Mesenchymal stem cell (in vitro differentiated cells and primary cell): ENCODE measurements at regions not wholly inside any gene's neighbourhood (a gene's known extent, or its start where the extent isn't known, plus 50 kb on each side); places are given as distances from the start of the nearest gene placed in this dataset.

ENCODE experiments used
- DNase-seq: peaks from one replicate; pipeline ENCODE4 v3.0.0-alpha.2; 2013
- H2AFZ ChIP-seq: one replicate; pipeline ENCODE4 v1.6.1; 2013; ENCODE audit warnings: low read depth, mild to moderate bottlenecking, control low read depth, inconsistent platforms, low read length, moderate library complexity
- H2AK5ac ChIP-seq: 2 replicates; pipeline ENCODE4 v1.6.1; 2013; ENCODE audit warnings: low read length, moderate library complexity, mild to moderate bottlenecking, inconsistent platforms; ENCODE audit not compliant: severe bottlenecking
- H2BK120ac ChIP-seq: one replicate; pipeline ENCODE4 v1.6.1; 2013; ENCODE audit warnings: low read depth, mild to moderate bottlenecking, inconsistent platforms, low read length, moderate library complexity
- H2BK12ac ChIP-seq, 2 experiments: one replicate each; pipeline ENCODE4 v1.6.1; 2013; ENCODE audit warnings: inconsistent platforms in 2 of 2, low read length in 2 of 2, mild to moderate bottlenecking in 2 of 2, moderate library complexity in 2 of 2, control low read depth in 1 of 2
- H2BK15ac ChIP-seq: one replicate; pipeline ENCODE4 v1.6.1; 2013; ENCODE audit warnings: mild to moderate bottlenecking, low read depth, inconsistent platforms; ENCODE audit not compliant: poor library complexity, severe bottlenecking
- H2BK5ac ChIP-seq: 2 replicates; pipeline ENCODE4 v1.6.1; 2013; ENCODE audit warnings: low read depth, mild to moderate bottlenecking, low read length, control low read depth, inconsistent platforms; ENCODE audit not compliant: poor library complexity, severe bottlenecking
- H3K14ac ChIP-seq, 2 experiments: one replicate each; pipeline ENCODE4 v1.6.1; 2013; ENCODE audit warnings: inconsistent platforms in 2 of 2, low read length in 2 of 2, control low read depth in 1 of 2, mild to moderate bottlenecking in 1 of 2, moderate library complexity in 1 of 2
- H3K18ac ChIP-seq, 2 experiments: one replicate each; pipeline ENCODE4 v1.6.1; 2013; ENCODE audit warnings: inconsistent platforms in 2 of 2, low read length in 2 of 2, control low read depth in 1 of 2, low read depth in 1 of 2, mild to moderate bottlenecking in 1 of 2
- H3K23ac ChIP-seq, 2 experiments: one replicate each; pipeline ENCODE4 v1.6.1; 2013; ENCODE audit warnings: inconsistent platforms in 2 of 2, low read length in 2 of 2, mild to moderate bottlenecking in 2 of 2, moderate library complexity in 2 of 2, control low read depth in 1 of 2
- H3K27ac ChIP-seq: 2 replicates; pipeline ENCODE4 v1.5.1; 2013; ENCODE audit warnings: mild to moderate bottlenecking, moderate library complexity, low read length, control low read depth, inconsistent platforms; ENCODE audit not compliant: poor library complexity, severe bottlenecking
- H3K27me3 ChIP-seq, 2 experiments: 2 replicates each; pipeline versions ENCODE4 v1.6.1 to v1.7.0; 2013; ENCODE audit warnings: low read length in 2 of 2, mild to moderate bottlenecking in 2 of 2, moderate library complexity in 2 of 2, control low read depth in 1 of 2, inconsistent platforms in 1 of 2; ENCODE audit not compliant: control insufficient read depth in 1 of 2, insufficient read depth in 1 of 2
- H3K36me3 ChIP-seq, 2 experiments: 2 replicates each; pipeline versions ENCODE4 v1.6.1 to v1.7.0; 2013; ENCODE audit warnings: low read length in 2 of 2, control low read depth in 1 of 2, inconsistent platforms in 1 of 2, low read depth in 1 of 2, mild to moderate bottlenecking in 1 of 2; ENCODE audit not compliant: insufficient read depth in 2 of 2, control insufficient read depth in 1 of 2
- H3K4ac ChIP-seq, 2 experiments: one replicate each; pipeline ENCODE4 v1.6.1; 2013; ENCODE audit warnings: inconsistent platforms in 2 of 2, low read length in 2 of 2, mild to moderate bottlenecking in 2 of 2, moderate library complexity in 2 of 2, control low read depth in 1 of 2, low read depth in 1 of 2
- H3K4me1 ChIP-seq: 2 replicates; pipeline ENCODE4 v1.6.1; 2013; ENCODE audit warnings: low read depth, low read length, control low read depth; ENCODE audit not compliant: control insufficient read depth, insufficient read depth
- H3K4me2 ChIP-seq: 2 replicates; pipeline ENCODE4 v1.6.1; 2013; ENCODE audit warnings: low read length, mild to moderate bottlenecking, inconsistent platforms; ENCODE audit not compliant: poor library complexity, severe bottlenecking
- H3K4me3 ChIP-seq, 2 experiments: 2 replicates each; pipeline versions ENCODE4 v1.5.1 to v1.7.0; 2013; ENCODE audit warnings: low read length in 2 of 2, mild to moderate bottlenecking in 2 of 2, control low read depth in 1 of 2, low read depth in 1 of 2; ENCODE audit not compliant: insufficient read depth in 1 of 2
- H3K79me1 ChIP-seq: replicated peaks from 2 replicates; pipeline ENCODE4 v1.6.1; 2013; ENCODE audit warnings: mild to moderate bottlenecking, control low read depth, low read length, inconsistent platforms; ENCODE audit not compliant: poor library complexity, severe bottlenecking
- H3K9ac ChIP-seq: 2 replicates; pipeline ENCODE4 v1.7.0; 2013; ENCODE audit warnings: mild to moderate bottlenecking, low read length, moderate library complexity
- H3K9me3 ChIP-seq: 2 replicates; pipeline ENCODE4 v1.7.0; 2013; ENCODE audit warnings: mild to moderate bottlenecking, low read length; ENCODE audit not compliant: control insufficient read depth
- H4K8ac ChIP-seq: one replicate; pipeline ENCODE4 v1.6.1; 2013; ENCODE audit warnings: inconsistent platforms, mild to moderate bottlenecking, low read length, moderate library complexity
- H4K91ac ChIP-seq: one replicate; pipeline ENCODE4 v1.6.1; 2013; ENCODE audit warnings: mild to moderate bottlenecking, low read length, inconsistent platforms
- whole genome bisulfite sequencing: methylation state at CpG from one replicate; pipeline ENCODE4 v1.1.7; 2013; ENCODE audit warnings: mixed read lengths; 5-methylcytosine and 5-hydroxymethylcytosine counted together

- H4K91ac ChIP-seq, result no peak overlapping the region
- no peak overlapping the region for H3K27ac ChIP-seq
- H3K4me3 ChIP-seq, result no peak overlapping the region
- no peak overlapping the region for H3K14ac ChIP-seq
- no peak overlapping the region for H2BK120ac ChIP-seq
- H3K27me3 ChIP-seq, result no peaks in the 10 kb centered on the region
- WGBS, result 25% methylated on average over 1 of the region's 2 CpGs
- H2BK15ac ChIP-seq, result no peak overlapping the region
- no peak overlapping the region for H4K8ac ChIP-seq
- H2BK5ac ChIP-seq, result no peak overlapping the region
- no peak overlapping the region for H2BK12ac ChIP-seq
- no peak overlapping the region for H3K23ac ChIP-seq
- H3K18ac ChIP-seq, result no peak overlapping the region
- no peak overlapping the region for H3K4me2 ChIP-seq
- H2AK5ac ChIP-seq, result no peak overlapping the region
- no peak overlapping the region for H3K4ac ChIP-seq
- no peak overlapping the region for H3K9ac ChIP-seq
- H3K79me1 ChIP-seq, result no peaks in the 10 kb centered on the region
- H3K9me3 ChIP-seq, result no peaks in the 10 kb centered on the region
- H3K4me1 ChIP-seq, result no peaks in the 10 kb centered on the region
- no peak for DNase-seq
- H3K36me3 ChIP-seq, result no peaks in the 10 kb centered on the region
- no peak overlapping the region for H2AFZ ChIP-seq
Observed at GRCh38 chr18:51593931-51594330, 396.4 kb upstream of the MEX3C start.

GRCh38 chr18:51603111-51603510 lies 405.6 kb upstream of the MEX3C start:
- Histone ChIP-seq H3K4me1 (no peaks in the 10 kb centered on the region), H3K18ac (no peak overlapping the region), H3K27me3 (no peaks in the 10 kb centered on the region), H2BK12ac (no peak overlapping the region), H2AFZ (no peak overlapping the region), H3K4me3 (no peak overlapping the region), H4K91ac (no peak overlapping the region), H4K8ac (no peak overlapping the region), H3K79me1 (no peaks in the 10 kb centered on the region), H3K14ac (no peak overlapping the region), H2BK120ac (no peak overlapping the region), H3K27ac (no peak overlapping the region), H3K4me2 (no peak overlapping the region), H3K9me3 (no peaks in the 10 kb centered on the region), H2BK5ac (no peak overlapping the region), H3K23ac (no peak overlapping the region), H2BK15ac (no peak overlapping the region), H3K4ac (no peak overlapping the region), H3K9ac (no peak overlapping the region), H2AK5ac (no peak overlapping the region), H3K36me3 (no peaks in the 10 kb centered on the region)
- no peak for DNase-seq

- Histone ChIP-seq H3K4ac (no peak overlapping the region), H2BK120ac (no peak overlapping the region), H3K79me1 (no peaks in the 10 kb centered on the region), H3K36me3 (no peaks in the 10 kb centered on the region), H2AFZ (no peak overlapping the region), H3K23ac (no peak overlapping the region), H4K91ac (no peak overlapping the region), H3K27ac (no peak overlapping the region), H2BK5ac (no peak overlapping the region), H3K27me3 (no peaks in the 10 kb centered on the region), H2BK15ac (no peak overlapping the region), H3K14ac (no peak overlapping the region), H2AK5ac (no peak overlapping the region), H3K9ac (no peak overlapping the region), H2BK12ac (no peak overlapping the region), H3K18ac (no peak overlapping the region), H3K4me1 (no peaks in the 10 kb centered on the region), H3K4me2 (no peak overlapping the region), H4K8ac (no peak overlapping the region), H3K4me3 (no peak overlapping the region), H3K9me3 (no peaks in the 10 kb centered on the region)
- no peak for DNase-seq
- 11% methylated on average over 3 of the region's 4 CpGs for WGBS
Observed at GRCh38 chr18:51603551-51603950, 406.1 kb upstream of the MEX3C start.

- Histone ChIP-seq H3K18ac (no peak overlapping the region), H3K14ac (no peak overlapping the region), H3K79me1 (no peaks in the 10 kb centered on the region), H3K4me3 (no peak overlapping the region), H3K4ac (no peak overlapping the region), H2BK12ac (no peak overlapping the region), H4K8ac (no peak overlapping the region), H2AK5ac (no peak overlapping the region), H3K4me2 (no peak overlapping the region), H3K36me3 (no peaks in the 10 kb centered on the region), H3K9ac (no peak overlapping the region), H3K23ac (no peak overlapping the region), H3K4me1 (no peaks in the 10 kb centered on the region), H2BK15ac (no peak overlapping the region), H2AFZ (no peak overlapping the region), H4K91ac (no peak overlapping the region), H2BK5ac (no peak overlapping the region), H3K9me3 (no peaks in the 10 kb centered on the region), H3K27me3 (no peaks in the 10 kb centered on the region), H3K27ac (no peak overlapping the region), H2BK120ac (no peak overlapping the region)
- DNase-seq, result no peak
- 91% methylated on average over 1 of the region's 1 CpG for WGBS
Observed at GRCh38 chr18:51610481-51610880, 413.0 kb upstream of the MEX3C start.
